HG02588 (cell line): ENCODE measurements at regions not wholly inside any gene's neighbourhood (a gene's known extent, or its start where the extent isn't known, plus 50 kb on each side); places are given as distances from the start of the nearest gene placed in this dataset.
"Not testable (repeated sequence)": the region's sequence is repeated elsewhere in the genome, so short reads cannot be mapped to it uniquely, and the experiment has no call there.

Experiments
- ATAC-seq: cut with Tn5 transposase; IDR thresholded peaks from one replicate; pipeline ENCODE4 v1.9.1; 2021; ENCODE audit warnings: mild to moderate bottlenecking, moderate library complexity; ENCODE audit not compliant: unreplicated experiment

DNA sequence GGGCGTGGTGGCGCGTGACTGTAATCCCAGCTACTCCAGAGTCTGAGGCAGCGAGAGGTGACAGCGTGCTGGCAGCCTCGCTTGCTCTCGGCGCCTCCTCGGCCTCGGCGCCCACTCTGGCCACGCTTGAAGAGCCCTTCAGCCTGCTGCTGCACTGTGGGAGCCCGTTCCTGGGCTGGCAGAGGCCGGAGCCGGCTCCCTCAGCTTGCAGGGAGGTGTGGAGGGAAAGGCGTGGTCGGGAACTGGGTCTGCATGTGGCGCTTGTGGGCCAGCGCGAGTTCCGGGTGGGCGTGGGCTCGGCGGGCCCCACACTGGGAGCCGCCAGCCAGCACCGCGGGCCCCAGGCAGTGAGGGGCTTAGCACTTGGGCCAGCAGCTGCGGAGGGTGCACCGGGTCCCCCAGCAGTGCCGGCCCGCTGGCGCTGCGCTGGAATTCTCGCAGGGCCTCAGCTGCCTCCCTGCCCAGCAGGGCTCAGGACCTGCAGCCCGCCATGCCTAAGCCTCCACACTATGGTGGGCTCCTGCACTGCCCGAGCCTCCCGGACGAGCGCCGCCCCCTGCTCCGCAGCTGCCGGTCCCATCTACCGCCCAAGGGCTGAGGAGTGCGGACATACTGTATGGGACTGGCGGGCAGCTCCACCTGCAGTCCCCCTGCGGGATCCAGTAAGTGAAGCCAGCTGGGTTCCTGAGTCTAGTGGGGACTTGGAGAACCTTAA is 1093.3 kb upstream of the CDH8 start:
- no peak for ATAC-seq

DNA sequence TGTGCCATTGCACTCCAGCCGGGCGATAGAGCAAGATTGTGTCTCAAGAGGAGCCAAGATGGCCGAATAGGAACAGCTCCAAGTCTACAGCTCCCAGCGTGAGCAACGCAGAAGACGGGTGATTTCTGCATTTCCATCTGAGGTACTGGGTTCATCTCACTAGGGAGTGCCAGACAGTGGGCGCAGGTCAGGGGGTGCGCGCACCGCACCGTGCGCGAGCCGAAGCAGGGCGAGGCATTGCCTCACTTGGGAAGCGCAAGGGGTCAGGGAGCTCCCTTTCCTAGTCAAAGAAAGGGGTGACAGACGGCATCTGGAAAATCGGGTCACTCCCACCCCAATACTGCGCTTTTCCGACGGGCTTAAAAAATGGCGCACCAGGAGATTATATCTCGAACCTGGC is 1083.7 kb upstream of the CDH8 start:
- ATAC-seq = not testable (repeated sequence)

GRCh38 chr16:63100082-63100481 is 1063.8 kb upstream of the CDH8 start:
- ATAC-seq = no peak

GRCh38 chr16:63096857-63097256 is 1060.6 kb upstream of the CDH8 start:
- no peak for ATAC-seq

- ATAC-seq = no peak
Measured at GRCh38 chr16:63092736-63093135, 1056.5 kb upstream of the CDH8 start.

- no peak for ATAC-seq
Measured at GRCh38 chr16:63082101-63082500, 1045.9 kb upstream of the CDH8 start.

- no peak for ATAC-seq
Measured at GRCh38 chr16:63080746-63081145, 1044.5 kb upstream of the CDH8 start.

DNA sequence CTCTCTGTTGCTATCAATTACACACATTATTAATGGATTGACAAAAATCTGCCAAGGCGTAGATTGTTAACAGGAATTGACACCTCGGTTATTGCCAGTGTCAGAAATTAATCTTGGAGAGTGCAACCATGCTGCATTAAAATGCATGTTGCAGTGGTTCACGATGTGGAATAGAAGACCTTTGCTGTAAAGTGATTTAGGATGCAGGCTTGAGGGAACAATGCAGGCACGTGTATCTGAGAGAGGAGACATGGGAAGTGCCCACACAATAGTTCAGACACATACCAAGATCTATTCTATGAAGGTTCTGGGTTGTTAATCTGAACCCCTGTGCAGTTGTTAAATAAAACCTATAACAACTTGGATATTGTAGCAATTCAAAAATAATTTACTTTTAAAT is 1032.8 kb upstream of the CDH8 start:
- no peak for ATAC-seq

DNA sequence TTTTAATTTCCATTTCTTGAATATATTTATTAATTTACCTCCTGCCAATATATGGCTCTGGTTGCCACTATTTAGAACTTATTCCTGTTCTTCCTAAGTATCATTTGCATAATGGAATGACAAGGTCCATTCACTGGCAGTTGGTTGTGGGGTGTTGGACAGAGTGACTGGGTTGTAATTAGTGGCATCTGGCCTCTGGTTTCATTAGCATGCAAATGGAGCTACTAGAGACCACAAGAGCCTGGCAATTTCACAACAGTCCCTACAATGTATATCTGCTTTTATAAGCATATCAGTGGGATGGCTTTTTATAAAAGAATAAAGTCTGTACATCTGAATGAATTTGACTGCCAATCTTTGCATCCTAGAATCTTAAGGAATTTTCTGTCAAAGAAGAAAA is 1030.9 kb upstream of the CDH8 start:
- ATAC-seq = no peak

DNA sequence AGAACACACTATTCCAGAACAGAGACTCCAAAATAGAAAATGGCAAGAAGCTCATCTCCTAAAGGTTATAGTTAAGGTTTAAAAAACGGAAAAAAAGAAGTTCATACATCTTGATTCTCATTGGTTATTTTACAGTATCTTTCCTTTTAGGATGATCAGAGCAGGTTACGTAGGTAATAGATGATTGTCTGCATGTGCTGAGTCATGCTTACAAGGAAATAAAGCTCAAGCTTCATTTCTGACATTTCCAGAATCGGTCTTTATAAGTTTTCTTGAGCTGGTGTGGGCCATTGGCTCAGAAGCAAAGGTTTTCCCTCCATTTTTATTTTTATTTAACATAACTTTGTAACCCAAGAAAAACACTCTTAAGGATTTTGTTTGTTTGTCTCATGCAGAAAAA is 1030.3 kb upstream of the CDH8 start:
- no peak for ATAC-seq

- ATAC-seq = no peak
Measured at GRCh38 chr16:63061319-63061718, 1025.1 kb upstream of the CDH8 start.

- no peak for ATAC-seq
Measured at GRCh38 chr16:63059676-63060075, 1023.4 kb upstream of the CDH8 start.

- no peak for ATAC-seq
Measured at GRCh38 chr16:63057341-63057740, 1021.1 kb upstream of the CDH8 start.

DNA sequence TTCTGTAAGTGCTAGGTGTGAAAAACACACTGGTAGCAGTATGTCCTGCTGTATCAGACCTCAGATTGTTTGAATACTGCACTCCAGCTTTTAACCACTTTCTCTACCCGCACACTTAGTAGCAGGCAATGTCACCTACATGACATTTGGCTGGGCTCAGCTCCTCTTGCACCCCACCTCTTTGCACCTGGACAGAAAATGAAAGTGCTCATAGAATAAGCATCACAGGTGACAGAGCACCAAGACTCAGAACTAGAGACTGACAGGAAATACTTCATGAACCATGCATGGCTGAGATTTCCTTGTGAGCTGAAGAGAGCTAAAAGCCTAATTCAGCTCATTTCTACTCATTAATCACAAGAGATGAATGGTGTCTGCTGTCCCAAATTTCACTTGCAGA is 1014.2 kb upstream of the CDH8 start:
- ATAC-seq = no peak

- ATAC-seq = no peak
Measured at GRCh38 chr16:63038397-63039106, 1002.3 kb upstream of the CDH8 start.

DNA sequence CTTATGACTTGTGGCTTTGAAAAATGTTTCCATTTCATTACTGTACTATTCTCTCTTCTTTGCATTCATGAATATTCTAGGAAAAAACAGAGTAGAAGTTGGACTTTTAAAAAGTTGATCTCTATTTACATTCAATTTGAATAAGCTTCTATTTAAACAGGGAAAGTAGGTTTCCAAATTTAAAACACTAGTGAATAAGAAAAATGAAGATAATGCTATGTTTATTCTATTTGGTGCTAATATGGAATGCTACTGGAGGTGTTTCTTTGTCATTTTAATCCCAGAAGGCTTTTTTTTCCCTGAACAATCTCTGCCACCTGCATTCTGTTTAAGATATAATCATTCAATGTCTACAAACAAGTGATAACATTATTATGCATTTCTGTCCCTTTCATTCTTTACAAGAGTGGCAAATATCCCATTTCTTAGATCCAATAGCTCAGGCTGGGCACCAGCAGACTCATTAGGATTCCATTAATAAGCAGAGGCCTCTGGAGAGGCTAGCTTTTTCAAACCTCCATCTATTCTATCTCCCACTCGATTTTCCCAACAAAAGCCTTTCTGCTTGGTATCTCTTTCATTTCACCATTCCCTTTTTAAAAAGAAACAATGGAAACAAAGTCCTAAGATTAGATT is 1001.6 kb upstream of the CDH8 start:
- ATAC-seq = no peak

DNA sequence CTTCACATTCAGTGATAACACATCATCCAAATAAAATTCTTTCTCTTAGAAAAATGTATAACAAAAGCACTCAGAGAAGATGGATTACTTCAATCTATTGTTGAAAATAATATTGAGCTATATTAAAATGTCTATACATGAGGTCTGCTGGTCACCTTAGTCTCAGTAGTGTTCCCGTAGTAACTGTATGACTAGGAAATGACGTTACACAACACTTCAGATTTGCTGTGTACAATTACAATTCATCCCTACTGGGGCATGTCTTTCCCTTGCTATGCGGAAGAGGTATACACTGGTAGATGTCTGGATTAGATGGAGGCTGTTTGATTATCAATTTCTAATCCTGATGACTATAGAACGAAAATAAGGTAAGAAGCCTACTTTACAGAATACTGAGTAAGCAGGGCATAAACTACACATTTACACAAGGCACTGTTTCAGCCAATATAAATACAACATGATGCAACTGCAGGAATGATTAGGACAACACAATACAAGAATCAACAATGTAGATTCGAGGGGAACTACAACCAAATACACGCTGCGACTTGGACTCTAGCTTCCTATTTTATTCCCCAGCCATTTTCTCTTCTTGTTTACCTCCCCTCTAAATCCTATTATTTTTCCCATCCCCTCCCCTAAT is 982.5 kb upstream of the CDH8 start:
- no peak for ATAC-seq

GRCh38 chr16:63008688-63009087 is 972.5 kb upstream of the CDH8 start:
- no peak for ATAC-seq

GRCh38 chr16:63005356-63005755 is 969.1 kb upstream of the CDH8 start:
- ATAC-seq = no peak

DNA sequence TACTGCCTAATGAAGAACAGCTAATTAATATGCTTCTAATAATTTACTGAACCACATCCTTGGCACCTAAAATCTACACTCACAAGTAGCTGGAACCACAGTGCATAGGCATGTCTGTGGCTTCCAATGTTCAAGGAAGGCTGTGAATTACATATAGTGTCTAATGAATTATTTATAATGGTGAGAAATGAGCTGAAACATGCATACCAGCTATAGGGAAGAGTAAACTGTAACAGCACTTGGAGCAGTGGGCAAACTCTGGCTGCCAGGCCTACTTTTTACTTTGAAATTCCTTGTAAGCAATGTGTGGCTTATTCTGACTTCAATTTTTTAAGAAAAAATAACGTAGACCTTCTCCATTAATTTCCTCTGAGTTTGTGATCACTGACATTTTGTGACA is 953.2 kb upstream of the CDH8 start:
- ATAC-seq = no peak

GRCh38 chr16:62985722-62986121 is 949.5 kb upstream of the CDH8 start:
- ATAC-seq = no peak

DNA sequence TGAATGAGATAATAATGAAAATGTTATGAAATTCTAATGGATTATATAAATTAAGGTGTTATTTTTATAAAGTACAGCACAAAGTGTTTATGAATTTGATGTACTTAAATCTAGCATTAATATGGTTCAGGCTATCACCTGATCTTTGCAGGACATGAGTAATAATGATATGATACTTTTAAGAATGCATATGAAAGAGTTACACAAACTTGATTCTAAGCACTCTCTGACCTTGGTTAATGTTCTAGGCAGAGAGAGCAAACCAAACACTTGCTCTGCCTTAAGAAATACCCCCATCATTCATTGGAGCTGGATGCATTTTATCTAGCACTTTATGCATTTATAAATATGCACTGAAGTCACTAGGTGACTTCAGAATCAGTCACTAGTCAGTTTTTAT is 942.2 kb upstream of the CDH8 start:
- ATAC-seq = no peak
